Mesenteric fat pad (tissue), 1 donor: ENCODE measurements at regions not wholly inside any gene's neighbourhood (a gene's known extent, or its start where the extent isn't known, plus 50 kb on each side); places are given as distances from the start of the nearest gene placed in this dataset. TPM values are rescaled to one million over a fixed set of nuclear protein-coding genes. Genes with fewer than 3 reads are reported as not detected.
"Not testable (repeated sequence)": the region's sequence is repeated elsewhere in the genome, so short reads cannot be mapped to it uniquely, and the experiment has no call there.

Source experiments
- DNase-seq: peaks from one replicate; pipeline ENCODE4 v3.0.0-alpha.2; 2020; ENCODE audit warnings: low spot score
- microRNA-seq: library from miRNA; unstranded; fragments of <30 nt; microRNA quantifications from one replicate; pipeline ENCODE4 v1.2.0, GENCODE V29; 2020; ENCODE audit warnings: borderline number of aligned reads
- donor health status: DM: yes; HTN: yes; CAD: no.

GRCh38 chr6:27178860-27179259 is 68.6 kb upstream of the PRSS16 start:
- DNase-seq: no peak

- no peak for DNase-seq
These were observed 64.3 kb upstream of the PRSS16 start for GRCh38 chr6:27183060-27183832.

GRCh38 chr6:27187231-27188060 is 60.1 kb upstream of the PRSS16 start:
- DNase-seq: no peak

GRCh38 chr6:27188061-27188884 is 59.2 kb upstream of the PRSS16 start:
- no peak for DNase-seq

- no peak for DNase-seq
These were observed 58.5 kb upstream of the PRSS16 start for GRCh38 chr6:27188885-27189418.

GRCh38 chr6:27190126-27190525 is 57.4 kb upstream of the PRSS16 start:
- no peak for DNase-seq

GRCh38 chr6:27194453-27194852 is 53.0 kb upstream of the PRSS16 start:
- DNase-seq: not testable (repeated sequence)

GRCh38 chr6:27195547-27195946 is 52.0 kb upstream of the PRSS16 start:
- not testable (repeated sequence) for DNase-seq

Small RNA genes lying in the stretch of these regions (microRNA-seq; reads per million reads assigned to microRNA genes)
- not detected for gene MIR3143
